ENCODE measurements at regions not wholly inside any gene's neighbourhood (a gene's known extent, or its start where the extent isn't known, plus 50 kb on each side); places are given as distances from the start of the nearest gene placed in this dataset.

- no peak for TF ChIP-seq POLR2A (IDR thresholded peaks at IDR 0.05)
- TF ChIP-seq CTCF (IDR thresholded peaks at IDR 0.05): no peak
These were observed 351.9 kb downstream of the EFNB2 start for GRCh38 chr13:106183410-106184065.

Data from right lobe of liver (tissue), 4 donors.